ENCODE measurements at regions not wholly inside any gene's neighbourhood (a gene's known extent, or its start where the extent isn't known, plus 50 kb on each side); places are given as distances from the start of the nearest gene placed in this dataset.

DNA sequence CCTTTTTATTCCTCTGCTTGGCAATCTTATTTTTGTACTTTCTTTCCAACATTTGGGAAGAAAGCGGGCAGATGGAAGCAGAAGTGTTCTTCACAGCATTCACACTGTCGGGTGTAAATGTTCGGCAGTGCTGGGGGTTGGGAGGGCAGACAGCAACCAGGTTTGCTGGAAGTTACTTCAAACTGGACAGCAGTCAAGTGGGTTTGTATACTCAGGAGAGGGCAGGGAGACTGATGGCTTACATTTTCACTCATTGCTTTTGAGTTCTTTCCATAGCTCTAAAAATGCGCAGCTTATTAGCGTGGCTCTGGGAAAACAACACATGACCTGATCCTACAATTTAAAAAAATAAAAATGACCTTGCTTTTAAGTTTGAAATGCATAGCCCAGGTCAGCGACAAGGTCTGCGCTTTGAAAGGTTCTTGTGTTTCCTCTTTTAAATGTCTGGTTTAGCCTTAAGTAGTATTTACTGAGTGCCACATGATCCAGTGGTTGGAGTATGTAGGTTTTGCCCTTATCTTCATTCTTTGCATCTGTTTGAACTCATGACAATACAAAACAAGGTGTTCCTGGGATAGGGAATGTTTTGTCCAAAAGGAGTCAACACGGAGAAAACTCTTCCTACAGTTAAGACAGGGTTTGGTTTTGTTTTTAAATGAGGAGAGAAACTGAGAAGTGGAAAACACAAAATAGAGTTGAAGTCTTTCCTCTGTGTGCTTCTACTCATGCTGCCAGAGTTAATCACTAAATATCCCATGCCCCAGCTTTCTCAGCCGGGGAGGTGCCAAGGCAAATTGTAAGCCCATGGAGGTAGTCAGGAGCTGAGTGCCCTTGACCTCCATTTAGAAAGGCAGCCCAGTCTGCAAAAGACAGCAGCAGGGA is 132.7 kb upstream of the DMRT1 start:
- peaks cover 20 to 33% of the 10 kb centered on the region in 2 experiments for H3K36me3 ChIP-seq (replicated peaks in 1 of 2; ENCODE audit: control insufficient read depth in 1 of 2, insufficient read depth in 2 of 2, low read length in 2 of 2)
- TSS peak; percentile 95 for BruUV-seq (replicated peaks)
- intact Hi-C loops (cut with micrococcal nuclease; ENCODE audit: unreplicated experiment) (loop anchor here (5.0 kb wide), 2 partner anchors 36 to 49 kb away; no protein-coding TSS in a partner anchor), in situ Hi-C loops (cut with HindIII; ENCODE audit: extremely low pct_ligation_motif_present, low pct_unique_long_range_greater_than_20kb) (loop anchor here (10.0 kb wide), 1 partner anchor 94 kb away; no protein-coding TSS in a partner anchor)
- H3K9ac ChIP-seq (ENCODE audit: insufficient read depth, low read depth, low read length) = peak overlapping the region; percentile 77
- H3K4me2 ChIP-seq (ENCODE audit: low read depth, low read length) = peak overlapping the region; percentile 80
- H3K79me2 ChIP-seq (ENCODE audit: insufficient read depth, low read length) = peaks cover 92% of the 10 kb centered on the region
- FAIRE-seq = peak; percentile 52
- H3K9me3 ChIP-seq (ENCODE audit: low read length) = no peaks in the 10 kb centered on the region
- H4K20me1 ChIP-seq (ENCODE audit: insufficient read depth, low read length) = peaks cover 16% of the 10 kb centered on the region
- POLR2A ChIA-PET = interaction anchor here (0.6 to 14.6 kb wide), 16 partner anchors 10 to 95 kb away, joined by 3 to 320 read pairs (median 8); no protein-coding TSS in a partner anchor
- H3K27ac ChIP-seq (ENCODE audit: extremely low read length, insufficient read depth, low read length) = peak overlapping the region; percentile 80
- peak; percentile 93 for DNase-seq (ENCODE audit: low spot score)
- H3K4me3 ChIP-seq (replicated peaks in 1 of 3; ENCODE audit: insufficient read depth in 1 of 3, low read depth in 2 of 3, low read length in 3 of 3) = peak overlapping the region; percentile 52 to 64 (median 63); a peak in 5 of 6 replicates
- H3K4me1 ChIP-seq (ENCODE audit: insufficient read depth, low read length) = peaks cover 84% of the 10 kb centered on the region
- no peak overlapping the region for H2AFZ ChIP-seq (ENCODE audit: low read length)
- CTCF ChIA-PET (ENCODE audit: low intra/inter-chr PET ratio, low total read pairs) = no interaction called here
- no peaks in the 10 kb centered on the region for H3K27me3 ChIP-seq (ENCODE audit: control insufficient read depth in 1 of 2, insufficient read depth in 2 of 2, low read length in 2 of 2)
- peak; percentile 59 for ATAC-seq
- under 1% methylated on average over 9 of the region's 9 CpGs for WGBS (ENCODE audit: low lambda C conversion rate)
- TF ChIP-seq HDAC2 (CRISPR knock-in tag; IDR thresholded peaks at IDR 0.05) (peak; percentile 54; the same call in 1 of the 2 replicates), ZBTB7B (CRISPR knock-in tag; IDR thresholded peaks at IDR 0.05) (peak; percentile 24; the same call in 1 of the 2 replicates), CEBPG (CRISPR knock-in tag; IDR thresholded peaks at IDR 0.05) (no peak), ZNF331 (CRISPR knock-in tag; IDR thresholded peaks at IDR 0.05) (no peak), PCBP2 (optimal IDR thresholded peaks at IDR 0.05; ENCODE audit: low read depth, low read length, poor library complexity, severe bottlenecking) (no peak), TGIF2 (CRISPR knock-in tag; IDR thresholded peaks at IDR 0.05) (no peak), ARID2 (CRISPR knock-in tag; IDR thresholded peaks at IDR 0.05; ENCODE audit: borderline replicate concordance) (no peak), ZNF382 (CRISPR knock-in tag; IDR thresholded peaks at IDR 0.05; ENCODE audit: borderline replicate concordance) (no peak), ZNF510 (CRISPR knock-in tag; IDR thresholded peaks at IDR 0.05; ENCODE audit: low read depth) (no peak), XBP1 (CRISPR knock-in tag; IDR thresholded peaks at IDR 0.05) (no peak), AGO2 (optimal IDR thresholded peaks at IDR 0.05; ENCODE audit: low read depth, low read length) (no peak), U2AF1 (optimal IDR thresholded peaks at IDR 0.05; ENCODE audit: low read depth, low read length) (no peak), SOX13 (IDR thresholded peaks at IDR 0.05) (peak; percentile 53; the same call in 1 of the 2 replicates), SOX13 (CRISPR knock-in tag; conservative IDR thresholded peaks at IDR 0.05 in 1 of 2, IDR thresholded peaks at IDR 0.05 in 1 of 2) (peak in 1 of 2 experiments; percentile 95; a peak in 2 of 4 replicates), NR2F6 (IDR thresholded peaks at IDR 0.05) (peak; percentile 70), NR2F6 (CRISPR knock-in tag; IDR thresholded peaks at IDR 0.05) (peak; percentile 5)
- TF ChIP-seq, protein P1, sequence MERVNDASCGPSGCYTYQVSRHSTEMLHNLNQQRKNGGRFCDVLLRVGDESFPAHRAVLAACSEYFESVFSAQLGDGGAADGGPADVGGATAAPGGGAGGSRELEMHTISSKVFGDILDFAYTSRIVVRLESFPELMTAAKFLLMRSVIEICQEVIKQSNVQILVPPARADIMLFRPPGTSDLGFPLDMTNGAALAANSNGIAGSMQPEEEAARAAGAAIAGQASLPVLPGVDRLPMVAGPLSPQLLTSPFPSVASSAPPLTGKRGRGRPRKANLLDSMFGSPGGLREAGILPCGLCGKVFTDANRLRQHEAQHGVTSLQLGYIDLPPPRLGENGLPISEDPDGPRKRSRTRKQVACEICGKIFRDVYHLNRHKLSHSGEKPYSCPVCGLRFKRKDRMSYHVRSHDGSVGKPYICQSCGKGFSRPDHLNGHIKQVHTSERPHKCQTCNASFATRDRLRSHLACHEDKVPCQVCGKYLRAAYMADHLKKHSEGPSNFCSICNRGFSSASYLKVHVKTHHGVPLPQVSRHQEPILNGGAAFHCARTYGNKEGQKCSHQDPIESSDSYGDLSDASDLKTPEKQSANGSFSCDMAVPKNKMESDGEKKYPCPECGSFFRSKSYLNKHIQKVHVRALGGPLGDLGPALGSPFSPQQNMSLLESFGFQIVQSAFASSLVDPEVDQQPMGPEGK (CRISPR knock-in tag; IDR thresholded peaks at IDR 0.05) = peak; percentile 13; the same call in 1 of the 2 replicates
- TF ChIP-seq, protein P2, sequence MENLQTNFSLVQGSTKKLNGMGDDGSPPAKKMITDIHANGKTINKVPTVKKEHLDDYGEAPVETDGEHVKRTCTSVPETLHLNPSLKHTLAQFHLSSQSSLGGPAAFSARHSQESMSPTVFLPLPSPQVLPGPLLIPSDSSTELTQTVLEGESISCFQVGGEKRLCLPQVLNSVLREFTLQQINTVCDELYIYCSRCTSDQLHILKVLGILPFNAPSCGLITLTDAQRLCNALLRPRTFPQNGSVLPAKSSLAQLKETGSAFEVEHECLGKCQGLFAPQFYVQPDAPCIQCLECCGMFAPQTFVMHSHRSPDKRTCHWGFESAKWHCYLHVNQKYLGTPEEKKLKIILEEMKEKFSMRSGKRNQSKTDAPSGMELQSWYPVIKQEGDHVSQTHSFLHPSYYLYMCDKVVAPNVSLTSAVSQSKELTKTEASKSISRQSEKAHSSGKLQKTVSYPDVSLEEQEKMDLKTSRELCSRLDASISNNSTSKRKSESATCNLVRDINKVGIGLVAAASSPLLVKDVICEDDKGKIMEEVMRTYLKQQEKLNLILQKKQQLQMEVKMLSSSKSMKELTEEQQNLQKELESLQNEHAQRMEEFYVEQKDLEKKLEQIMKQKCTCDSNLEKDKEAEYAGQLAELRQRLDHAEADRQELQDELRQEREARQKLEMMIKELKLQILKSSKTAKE (CRISPR knock-in tag; IDR thresholded peaks at IDR 0.05; ENCODE audit: borderline replicate concordance) = peak; percentile 56; the same call in 1 of the 2 replicates
- TF ChIP-seq, protein P3, sequence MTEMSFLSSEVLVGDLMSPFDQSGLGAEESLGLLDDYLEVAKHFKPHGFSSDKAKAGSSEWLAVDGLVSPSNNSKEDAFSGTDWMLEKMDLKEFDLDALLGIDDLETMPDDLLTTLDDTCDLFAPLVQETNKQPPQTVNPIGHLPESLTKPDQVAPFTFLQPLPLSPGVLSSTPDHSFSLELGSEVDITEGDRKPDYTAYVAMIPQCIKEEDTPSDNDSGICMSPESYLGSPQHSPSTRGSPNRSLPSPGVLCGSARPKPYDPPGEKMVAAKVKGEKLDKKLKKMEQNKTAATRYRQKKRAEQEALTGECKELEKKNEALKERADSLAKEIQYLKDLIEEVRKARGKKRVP (CRISPR knock-in tag; IDR thresholded peaks at IDR 0.05) = no peak
- TF ChIP-seq, protein P4, sequence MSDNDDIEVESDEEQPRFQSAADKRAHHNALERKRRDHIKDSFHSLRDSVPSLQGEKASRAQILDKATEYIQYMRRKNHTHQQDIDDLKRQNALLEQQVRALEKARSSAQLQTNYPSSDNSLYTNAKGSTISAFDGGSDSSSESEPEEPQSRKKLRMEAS (IDR thresholded peaks at IDR 0.05) = no peak; the same call in 1 of the 2 replicates

Measured in HepG2 (cell line).